Neural cell (in vitro differentiated cells): ENCODE measurements at regions not wholly inside any gene's neighbourhood (a gene's known extent, or its start where the extent isn't known, plus 50 kb on each side); places are given as distances from the start of the nearest gene placed in this dataset.

Experiments
- EP300 ChIP-seq: fragments of 450-650 bp; conservative IDR thresholded peaks from 2 replicates; pipeline ENCODE4 v1.6.1; 2014; ENCODE audit warnings: antibody characterized with exemption, mild to moderate bottlenecking, moderate library complexity; ENCODE audit not compliant: poor library complexity, severe bottlenecking
- EZH2 ChIP-seq: fragments of 200-600, 300-800 bp; shearing (Covaris generic), sonication (generic); IDR thresholded peaks from 2 replicates; pipeline ENCODE4 v1.6.1; 2014; ENCODE audit warnings: antibody characterized with exemption, low read length, borderline replicate concordance, mild to moderate bottlenecking; ENCODE audit not compliant: insufficient read depth, poor library complexity, severe bottlenecking
- POLR2AphosphoS5 ChIP-seq: IDR thresholded peaks from 2 replicates; pipeline ENCODE4 v1.6.1; 2012
- RAD21 ChIP-seq: fragments of 450-650 bp; conservative IDR thresholded peaks from 2 replicates; pipeline ENCODE4 v1.6.1; 2014; ENCODE audit warnings: antibody characterized with exemption, mild to moderate bottlenecking, moderate library complexity
- REST ChIP-seq: IDR thresholded peaks from 2 replicates; pipeline ENCODE4 v1.6.1; 2012; ENCODE audit warnings: borderline replicate concordance
- SMC3 ChIP-seq: fragments of 450-650 bp; conservative IDR thresholded peaks from 2 replicates; pipeline ENCODE4 v1.6.1; 2014; ENCODE audit warnings: antibody characterized with exemption, mild to moderate bottlenecking, moderate library complexity; ENCODE audit not compliant: poor library complexity
- TF ChIP-seq, protein P1 (sequence below): fragments of 450-650 bp; IDR thresholded peaks from 2 replicates; pipeline ENCODE4 v1.5.1; 2014; ENCODE audit warnings: antibody characterized with exemption, mild to moderate bottlenecking, moderate library complexity; ENCODE audit not compliant: poor library complexity, severe bottlenecking

DNA sequence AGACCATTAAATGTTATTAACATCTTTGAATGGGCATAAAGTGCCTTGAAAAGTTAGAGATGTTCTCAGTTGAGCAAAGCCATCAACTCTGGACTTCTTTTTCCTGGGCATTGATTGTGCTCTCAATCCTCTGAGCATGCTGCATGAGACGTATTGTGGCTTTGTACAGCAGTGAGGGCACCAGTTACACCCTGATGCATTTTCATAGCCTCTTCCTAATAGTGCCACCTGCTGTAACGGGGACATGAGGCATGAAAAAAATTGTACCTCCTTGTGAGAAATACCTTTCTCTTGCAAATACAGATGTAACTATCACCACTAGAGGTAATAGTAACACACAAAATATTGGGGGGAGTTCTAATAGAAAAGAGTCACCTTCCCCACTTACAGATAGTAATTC, 697.5 kb downstream of the TMEM182 start:
- TF ChIP-seq EZH2 (no peak), RAD21 (no peak), POLR2AphosphoS5 (no peak), REST (no peak), EP300 (no peak), SMC3 (no peak)
- TF ChIP-seq, protein P1, sequence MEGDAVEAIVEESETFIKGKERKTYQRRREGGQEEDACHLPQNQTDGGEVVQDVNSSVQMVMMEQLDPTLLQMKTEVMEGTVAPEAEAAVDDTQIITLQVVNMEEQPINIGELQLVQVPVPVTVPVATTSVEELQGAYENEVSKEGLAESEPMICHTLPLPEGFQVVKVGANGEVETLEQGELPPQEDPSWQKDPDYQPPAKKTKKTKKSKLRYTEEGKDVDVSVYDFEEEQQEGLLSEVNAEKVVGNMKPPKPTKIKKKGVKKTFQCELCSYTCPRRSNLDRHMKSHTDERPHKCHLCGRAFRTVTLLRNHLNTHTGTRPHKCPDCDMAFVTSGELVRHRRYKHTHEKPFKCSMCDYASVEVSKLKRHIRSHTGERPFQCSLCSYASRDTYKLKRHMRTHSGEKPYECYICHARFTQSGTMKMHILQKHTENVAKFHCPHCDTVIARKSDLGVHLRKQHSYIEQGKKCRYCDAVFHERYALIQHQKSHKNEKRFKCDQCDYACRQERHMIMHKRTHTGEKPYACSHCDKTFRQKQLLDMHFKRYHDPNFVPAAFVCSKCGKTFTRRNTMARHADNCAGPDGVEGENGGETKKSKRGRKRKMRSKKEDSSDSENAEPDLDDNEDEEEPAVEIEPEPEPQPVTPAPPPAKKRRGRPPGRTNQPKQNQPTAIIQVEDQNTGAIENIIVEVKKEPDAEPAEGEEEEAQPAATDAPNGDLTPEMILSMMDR = no peak
